ENCODE measurements at regions not wholly inside any gene's neighbourhood (a gene's known extent, or its start where the extent isn't known, plus 50 kb on each side); places are given as distances from the start of the nearest gene placed in this dataset.

DNA sequence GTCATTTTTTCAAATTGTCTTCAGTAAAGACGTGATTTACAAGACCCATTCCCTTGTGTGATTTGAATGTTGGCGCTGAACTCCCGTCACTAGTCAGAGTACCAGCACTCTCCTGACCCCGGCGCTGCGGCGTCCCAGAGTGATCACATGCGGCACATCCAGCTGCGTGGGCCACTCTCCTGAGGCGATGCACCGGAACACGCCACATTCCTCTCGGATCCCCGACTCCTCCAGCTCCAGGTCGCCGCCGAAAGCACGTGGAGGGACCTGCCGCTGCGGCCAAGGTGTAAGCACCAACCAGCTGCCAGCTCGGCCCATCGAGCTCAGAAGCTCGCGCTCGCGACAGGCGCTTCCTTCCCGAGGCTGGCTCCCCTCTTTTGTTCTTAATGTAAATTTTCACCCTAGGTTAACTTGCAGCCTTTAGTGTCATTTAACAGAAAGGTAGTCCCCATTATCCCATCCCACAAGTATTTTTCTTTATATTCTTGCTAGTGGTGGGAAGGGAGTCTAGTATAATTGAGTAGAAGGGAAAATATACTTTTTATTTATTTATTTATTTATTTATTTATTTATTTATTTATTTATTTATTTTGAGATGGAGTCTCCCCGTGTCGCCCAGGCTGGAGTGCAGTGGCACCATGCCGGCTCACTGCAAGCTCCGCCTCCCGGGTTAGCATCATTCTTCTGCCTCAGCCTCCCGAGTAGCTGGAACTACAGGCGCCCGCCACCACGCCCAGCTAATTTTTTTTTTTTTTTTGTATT is 61.7 kb upstream of the VGLL3 start:
- no peak overlapping the region for H3K27ac ChIP-seq
- H3K36me3 ChIP-seq, result no peaks in the 10 kb centered on the region
- WGBS, 3 donors, result 72 to 91% (median 79%) methylated on average over 37 of the region's 37 CpGs
- no peak overlapping the region for H3K4me3 ChIP-seq
- TF ChIP-seq CTCF (IDR thresholded peaks at IDR 0.05) (no peak), EP300 (IDR thresholded peaks at IDR 0.05) (no peak), POLR2A (IDR thresholded peaks at IDR 0.05) (no peak)
- intact Hi-C loops (cut with DNase I), result no loop called here
- peak in 1 of 5 donors; percentile 11 for DNase-seq
- no peaks in the 10 kb centered on the region for H3K27me3 ChIP-seq
- H3K9me3 ChIP-seq, result no peaks in the 10 kb centered on the region
- H3K4me1 ChIP-seq (ENCODE audit: insufficient read depth), result no peaks in the 10 kb centered on the region

DNA sequence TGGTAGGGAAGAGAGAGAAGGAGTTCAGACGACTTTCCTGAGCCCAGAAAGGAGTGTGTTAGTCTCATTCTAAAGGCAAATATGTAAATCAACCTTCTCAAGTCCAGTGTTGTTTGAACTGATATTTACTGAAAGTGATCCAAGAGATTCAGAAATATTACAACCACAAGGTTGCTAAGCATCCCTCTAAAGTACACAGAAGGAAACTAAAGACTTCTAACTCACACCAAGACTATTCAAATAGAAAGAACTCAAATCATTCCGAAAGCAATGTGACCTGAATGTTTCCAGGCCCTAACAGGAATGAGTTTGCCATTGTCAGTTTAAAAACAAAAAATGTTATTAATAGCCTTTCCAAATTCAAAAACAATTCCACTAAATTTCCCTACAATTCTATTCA is 56.9 kb upstream of the VGLL3 start:
- no peaks in the 10 kb centered on the region for H3K27me3 ChIP-seq
- no peak overlapping the region for H3K4me3 ChIP-seq
- no peaks in the 10 kb centered on the region for H3K4me1 ChIP-seq (ENCODE audit: insufficient read depth)
- 23 to 55% (median 24%) methylated on average over 2 of the region's 2 CpGs for WGBS, 3 donors
- H3K9me3 ChIP-seq, result no peaks in the 10 kb centered on the region
- no peak for DNase-seq
- intact Hi-C loops (cut with DNase I), result no loop called here
- H3K27ac ChIP-seq, result no peak overlapping the region
- TF ChIP-seq CTCF (IDR thresholded peaks at IDR 0.05), result no peak
- TF ChIP-seq EP300 (IDR thresholded peaks at IDR 0.05), result no peak
- TF ChIP-seq POLR2A (IDR thresholded peaks at IDR 0.05), result no peak
- H3K36me3 ChIP-seq, result no peaks in the 10 kb centered on the region

GRCh38 chr3:87046241-87046640 is 55.3 kb upstream of the VGLL3 start:
- 72 to 95% (median 93%) methylated on average over 4 of the region's 4 CpGs for WGBS, 3 donors
- intact Hi-C loops (cut with DNase I), result no loop called here
- Histone ChIP-seq H3K27ac (no peak overlapping the region), H3K4me1 (ENCODE audit: insufficient read depth) (peaks cover 1% of the 10 kb centered on the region), H3K9me3 (no peaks in the 10 kb centered on the region), H3K36me3 (no peaks in the 10 kb centered on the region), H3K4me3 (no peak overlapping the region), H3K27me3 (no peaks in the 10 kb centered on the region)
- DNase-seq, result no peak
- TF ChIP-seq EP300 (IDR thresholded peaks at IDR 0.05) (no peak), POLR2A (IDR thresholded peaks at IDR 0.05) (no peak), CTCF (IDR thresholded peaks at IDR 0.05) (no peak)

DNA sequence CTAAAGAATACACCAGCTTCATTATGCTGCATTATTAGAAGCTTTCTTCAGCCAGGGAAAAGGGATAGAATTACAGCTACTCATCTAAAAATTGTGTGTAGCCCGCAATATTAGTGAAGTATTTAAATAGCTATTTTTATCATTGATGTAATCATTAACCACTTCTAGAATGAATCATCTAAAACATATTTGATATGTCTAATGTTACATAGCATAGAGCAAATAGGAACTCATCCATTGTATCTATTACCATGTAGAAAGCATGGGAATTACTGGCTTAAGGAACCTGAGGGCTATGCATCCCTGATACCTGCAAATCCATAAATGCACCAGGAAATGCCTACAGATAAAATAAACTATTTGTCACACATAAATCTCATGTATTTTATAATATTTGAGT is 54.5 kb upstream of the VGLL3 start:
- intact Hi-C loops (cut with DNase I), result no loop called here
- TF ChIP-seq POLR2A (IDR thresholded peaks at IDR 0.05), result no peak
- no peak for TF ChIP-seq EP300 (IDR thresholded peaks at IDR 0.05)
- TF ChIP-seq CTCF (IDR thresholded peaks at IDR 0.05), result no peak
- H3K9me3 ChIP-seq, result no peaks in the 10 kb centered on the region

More for the DNA sequence above, 54.5 kb upstream of the VGLL3 start:
- Histone ChIP-seq H3K4me3 (no peak overlapping the region), H3K27me3 (no peaks in the 10 kb centered on the region), H3K27ac (no peak overlapping the region), H3K36me3 (no peaks in the 10 kb centered on the region), H3K4me1 (ENCODE audit: insufficient read depth) (peaks cover 1% of the 10 kb centered on the region)
- no peak for DNase-seq
- 90 to 96% (median 95%) methylated on average over 1 of the region's 1 CpG for WGBS, 3 donors
